C4-2B (cell line): ENCODE measurements at regions not wholly inside any gene's neighbourhood (a gene's known extent, or its start where the extent isn't known, plus 50 kb on each side); places are given as distances from the start of the nearest gene placed in this dataset.

Experiments
- H3K27ac ChIP-seq: fragments of 450-650 bp; 2 replicates; pipeline ENCODE4 v1.5.1; 2017
- CTCF ChIP-seq: fragments of 450-650 bp; conservative IDR thresholded peaks from 2 replicates; pipeline ENCODE4 v1.5.1; 2017; ENCODE audit warnings: mild to moderate bottlenecking
- ZFX ChIP-seq: fragments of 450-650 bp; IDR thresholded peaks from 2 replicates; pipeline ENCODE4 v1.6.1; 2017

- TF ChIP-seq CTCF (no peak), ZFX (no peak)
- H3K27ac ChIP-seq: no peak overlapping the region
Measured at GRCh38 chr16:6857575-6857974, 475.1 kb upstream of the RBFOX1 start.

DNA sequence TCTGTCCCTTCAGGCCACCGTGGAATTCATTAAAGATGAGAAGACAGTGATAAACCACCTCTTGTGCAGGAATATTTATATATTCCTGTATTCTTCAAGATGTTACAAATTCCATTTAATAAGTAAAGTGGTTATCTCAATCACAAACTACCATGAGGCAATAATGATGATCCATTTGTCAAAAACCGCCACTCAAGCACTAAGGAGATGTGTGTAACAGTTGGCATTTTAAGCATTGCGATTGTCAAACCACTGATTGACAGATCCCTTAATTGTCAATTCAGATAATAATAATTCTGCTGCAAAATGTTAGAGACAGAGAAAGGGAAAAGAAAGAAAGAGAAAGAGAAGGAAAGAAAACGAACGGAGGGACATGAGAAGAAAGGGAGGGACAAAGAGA, 476.1 kb upstream of the RBFOX1 start:
- TF ChIP-seq CTCF (no peak), ZFX (no peak)

GRCh38 chr16:6853565-6853964, 479.1 kb upstream of the RBFOX1 start:
- H3K27ac ChIP-seq: no peak overlapping the region
- TF ChIP-seq CTCF (no peak), ZFX (no peak)

More for the DNA sequence above, 476.1 kb upstream of the RBFOX1 start:
- H3K27ac ChIP-seq: no peak overlapping the region

- no peak overlapping the region for H3K27ac ChIP-seq
- TF ChIP-seq CTCF (no peak), ZFX (no peak)
Measured at GRCh38 chr16:6852643-6853225, 479.9 kb upstream of the RBFOX1 start.

DNA sequence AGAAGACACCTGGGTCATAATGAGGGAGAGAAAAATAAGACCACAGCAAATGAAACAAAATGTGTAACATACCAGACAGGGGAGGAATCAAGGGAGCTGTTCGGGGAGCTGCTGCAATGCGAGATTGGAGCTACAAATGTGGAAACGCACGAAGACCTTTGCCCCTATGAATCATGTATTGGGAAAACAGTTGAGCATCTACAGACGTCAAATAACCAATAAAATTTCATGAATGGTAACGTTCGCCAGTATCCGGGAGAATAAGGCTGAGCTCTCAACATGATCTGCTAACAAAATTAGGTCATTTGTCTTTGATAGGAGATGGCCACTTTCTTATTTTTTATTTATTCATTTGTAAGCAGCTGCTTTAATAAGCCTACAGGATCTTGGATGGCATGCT, 486.2 kb upstream of the RBFOX1 start:
- no peak for TF ChIP-seq ZFX
- no peak for TF ChIP-seq CTCF
- H3K27ac ChIP-seq: no peak overlapping the region

GRCh38 chr16:6841392-6841791, 491.3 kb upstream of the RBFOX1 start:
- H3K27ac ChIP-seq: no peak overlapping the region
- TF ChIP-seq ZFX (no peak), CTCF (no peak)

DNA sequence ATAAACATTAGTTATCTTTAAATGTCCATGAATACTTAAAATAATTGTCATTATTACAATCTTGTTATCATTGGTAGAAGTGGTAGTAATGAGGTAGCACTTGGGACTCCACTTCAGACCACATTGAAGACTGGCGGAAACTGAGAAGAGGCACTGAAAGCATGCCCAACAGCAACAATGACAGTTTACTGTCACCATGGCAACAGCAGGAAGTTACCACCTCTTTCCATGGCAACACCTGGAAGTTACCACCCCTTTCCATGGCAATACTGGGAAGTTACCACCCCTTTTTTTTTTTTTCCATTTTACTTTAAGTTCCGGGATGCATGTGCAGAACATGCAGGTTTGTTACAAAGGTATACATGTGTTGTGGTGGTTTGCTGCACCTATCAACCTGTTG, 494.9 kb upstream of the RBFOX1 start:
- no peak overlapping the region for H3K27ac ChIP-seq
- TF ChIP-seq CTCF (no peak), ZFX (no peak)
